ENCODE measurements at regions not wholly inside any gene's neighbourhood (a gene's known extent, or its start where the extent isn't known, plus 50 kb on each side); places are given as distances from the start of the nearest gene placed in this dataset.

- no peak for TF ChIP-seq CHD7 (IDR thresholded peaks at IDR 0.05; ENCODE audit: insufficient replicate concordance, low read length)
- no peak for TF ChIP-seq EP300 (IDR thresholded peaks at IDR 0.05; ENCODE audit: borderline replicate concordance in 1 of 2, low read depth in 2 of 2, low read length in 2 of 2)
- no peak for TF ChIP-seq ZNF274 (IDR thresholded peaks at IDR 0.05; ENCODE audit: borderline replicate concordance, extremely low read depth, low read length)
- TF ChIP-seq RFX5 (IDR thresholded peaks at IDR 0.05; ENCODE audit: borderline replicate concordance, low read depth, low read length): no peak
Measured at GRCh38 chrX:109040057-109040456, 303.7 kb upstream of the IRS4 start (continued).
